HEK293 (cell line): ENCODE measurements at regions not wholly inside any gene's neighbourhood (a gene's known extent, or its start where the extent isn't known, plus 50 kb on each side); places are given as distances from the start of the nearest gene placed in this dataset.

Experiments used
- CTCF ChIA-PET: fragments of 350-600 bp; formaldehyde crosslinking; extraction: SDS; loops from one replicate; lab custom pipeline; 2021; ENCODE audit warnings: antibody characterized with exemption; lab: Yijun Ruan, JAX
- POLR2A ChIA-PET: fragments of 300-600 bp; formaldehyde crosslinking; extraction: SDS; loops from one replicate; lab custom pipeline; 2020; ENCODE audit warnings: antibody characterized with exemption, inconsistent platforms; lab: Yijun Ruan, JAX
- H3K27ac ChIP-seq: fragments of 200-500 bp; sonication (Bioruptor generic); 2 replicates; pipeline ENCODE4 v1.5.1; 2014; ENCODE audit warnings: low read depth, low read length, control low read depth, inconsistent platforms; ENCODE audit errors: extremely low read depth
- H3K36me3 ChIP-seq, 2 experiments: fragments of 200-500 bp in 1 of 2; sonication (Bioruptor generic) in 1 of 2; 1 replicate in 1 of 2; 2 replicates in 1 of 2; pipeline ENCODE4 v1.5.1; 2014 to 2017; ENCODE audit warnings: inconsistent platforms in 2 of 2, low read length in 2 of 2; ENCODE audit not compliant: control insufficient read depth in 2 of 2, insufficient read depth in 1 of 2
- H3K4me1 ChIP-seq: fragments of 200-500 bp; sonication (Bioruptor generic); 2 replicates; pipeline ENCODE4 v1.5.1; 2014; ENCODE audit warnings: mild to moderate bottlenecking, low read length, inconsistent platforms; ENCODE audit not compliant: control insufficient read depth, insufficient read depth
- H3K4me3 ChIP-seq: 2 replicates; pipeline ENCODE4 v1.5.1; 2011; ENCODE audit warnings: low read depth, mild to moderate bottlenecking, control low read depth, low read length, moderate library complexity
- H3K9me3 ChIP-seq: fragments of 200-500 bp; sonication (Bioruptor generic); 2 replicates; pipeline ENCODE4 v1.5.1; 2014; ENCODE audit warnings: low read depth, low read length, inconsistent platforms; ENCODE audit not compliant: control insufficient read depth, insufficient read depth
- CTCF ChIP-seq: fragments of 450-650 bp; formaldehyde crosslinking; IDR thresholded peaks from 2 replicates; pipeline ENCODE4 v1.5.1; 2016; ENCODE audit warnings: missing biosample characterization, missing genetic modification characterization
- GFI1B ChIP-seq: fragments of 450-650 bp; formaldehyde crosslinking; IDR thresholded peaks from 2 replicates; pipeline ENCODE4 v1.5.1; 2016; ENCODE audit warnings: missing biosample characterization, missing genetic modification characterization
- HOXA7 ChIP-seq: sonication (generic); formaldehyde crosslinking; IDR thresholded peaks from 2 replicates; pipeline ENCODE4 v1.8.1; 2022; ENCODE audit warnings: missing genetic modification reagents, borderline replicate concordance
- MYNN ChIP-seq: fragments of 450-650 bp; formaldehyde crosslinking; IDR thresholded peaks from 2 replicates; pipeline ENCODE4 v1.5.1; 2016; ENCODE audit warnings: missing biosample characterization, missing genetic modification characterization, borderline replicate concordance
- SP2 ChIP-seq: fragments of 450-650 bp; formaldehyde crosslinking; IDR thresholded peaks from 2 replicates; pipeline ENCODE4 v1.5.1; 2016; ENCODE audit warnings: missing biosample characterization, missing genetic modification characterization
- ZBTB1 ChIP-seq: fragments of 450-650 bp; formaldehyde crosslinking; IDR thresholded peaks from 2 replicates; pipeline ENCODE4 v1.5.1; 2016; ENCODE audit warnings: missing biosample characterization, missing genetic modification characterization
- ZBTB10 ChIP-seq: fragments of 450-650 bp; formaldehyde crosslinking; IDR thresholded peaks from 2 replicates; pipeline ENCODE4 v1.5.1; 2016; ENCODE audit warnings: missing biosample characterization, missing genetic modification characterization
- ZFP41 ChIP-seq: fragments of 450-650 bp; formaldehyde crosslinking; IDR thresholded peaks from 2 replicates; pipeline ENCODE4 v1.5.1; 2016; ENCODE audit warnings: missing biosample characterization, missing genetic modification characterization, borderline replicate concordance
- ZFP69B ChIP-seq: fragments of 450-650 bp; formaldehyde crosslinking; IDR thresholded peaks from 2 replicates; pipeline ENCODE4 v1.5.1; 2016; ENCODE audit warnings: missing biosample characterization, missing genetic modification characterization
- ZNF157 ChIP-seq: fragments of 450-650 bp; formaldehyde crosslinking; IDR thresholded peaks from 2 replicates; pipeline ENCODE4 v1.5.1; 2016; ENCODE audit warnings: missing biosample characterization, missing genetic modification characterization
- ZNF169 ChIP-seq: fragments of 450-650 bp; formaldehyde crosslinking; IDR thresholded peaks from 2 replicates; pipeline ENCODE4 v1.5.1; 2016; ENCODE audit warnings: missing biosample characterization, missing genetic modification characterization
- ZNF174 ChIP-seq: fragments of 450-650 bp; formaldehyde crosslinking; IDR thresholded peaks from 2 replicates; pipeline ENCODE4 v1.5.0; 2017; ENCODE audit warnings: missing biosample characterization, mild to moderate bottlenecking, missing genetic modification characterization
- ZNF221 ChIP-seq: fragments of 450-650 bp; formaldehyde crosslinking; IDR thresholded peaks from 2 replicates; pipeline ENCODE4 v1.5.1; 2017; ENCODE audit warnings: missing biosample characterization, missing genetic modification characterization, borderline replicate concordance
- ZNF239 ChIP-seq: fragments of 450-650 bp; formaldehyde crosslinking; IDR thresholded peaks from 2 replicates; pipeline ENCODE4 v1.5.1; 2016; ENCODE audit warnings: missing biosample characterization, missing genetic modification characterization
- ZNF26 ChIP-seq: fragments of 450-650 bp; formaldehyde crosslinking; IDR thresholded peaks from 2 replicates; pipeline ENCODE4 v1.5.1; 2016; ENCODE audit warnings: missing biosample characterization, missing genetic modification characterization
- ZNF274 ChIP-seq, 2 experiments: fragments of 200-500 bp in 1 of 2; fragments of 450-650 bp in 1 of 2; sonication (Bioruptor generic) in 1 of 2; formaldehyde crosslinking in 1 of 2; IDR thresholded peaks; 2 replicates each; pipeline versions ENCODE4 v1.5.1 to v1.6.1; 2014 to 2016; ENCODE audit warnings: borderline replicate concordance in 1 of 2, inconsistent platforms in 1 of 2, low read length in 1 of 2, missing biosample characterization in 1 of 2, missing genetic modification characterization in 1 of 2
- ZNF350 ChIP-seq: fragments of 450-650 bp; formaldehyde crosslinking; IDR thresholded peaks from 2 replicates; pipeline ENCODE4 v1.5.0; 2017; ENCODE audit warnings: missing biosample characterization, mild to moderate bottlenecking, missing genetic modification characterization
- ZNF423 ChIP-seq: fragments of 450-650 bp; formaldehyde crosslinking; IDR thresholded peaks from 2 replicates; pipeline ENCODE4 v1.5.1; 2016; ENCODE audit warnings: missing biosample characterization, missing genetic modification characterization
- ZNF561 ChIP-seq: fragments of 450-650 bp; IDR thresholded peaks from 2 replicates; pipeline ENCODE4 v1.5.1; 2018; ENCODE audit warnings: missing biosample characterization, missing genetic modification characterization, borderline replicate concordance
- ZNF610 ChIP-seq: fragments of 450-650 bp; formaldehyde crosslinking; IDR thresholded peaks from 2 replicates; pipeline ENCODE4 v1.5.1; 2016; ENCODE audit warnings: missing biosample characterization, missing genetic modification characterization, borderline replicate concordance
- ZNF626 ChIP-seq: fragments of 450-650 bp; sonication (Bioruptor Pico); formaldehyde crosslinking; IDR thresholded peaks from 2 replicates; pipeline ENCODE4 v1.5.1; 2018; ENCODE audit warnings: missing biosample characterization, missing genetic modification characterization, inconsistent platforms
- ZNF664 ChIP-seq: fragments of 450-650 bp; formaldehyde crosslinking; IDR thresholded peaks from 2 replicates; pipeline ENCODE4 v1.5.1; 2016; ENCODE audit warnings: missing biosample characterization, missing genetic modification characterization
- ZNF670 ChIP-seq: fragments of 450-650 bp; formaldehyde crosslinking; IDR thresholded peaks from 2 replicates; pipeline ENCODE4 v1.5.1; 2016; ENCODE audit warnings: missing biosample characterization, missing genetic modification characterization, low read depth
- ZNF692 ChIP-seq: fragments of 450-650 bp; formaldehyde crosslinking; IDR thresholded peaks from 2 replicates; pipeline ENCODE4 v1.5.1; 2016; ENCODE audit warnings: missing biosample characterization, missing genetic modification characterization
- ZNF701 ChIP-seq: fragments of 450-650 bp; formaldehyde crosslinking; IDR thresholded peaks from 2 replicates; pipeline ENCODE4 v1.5.1; 2016; ENCODE audit warnings: missing biosample characterization, missing genetic modification characterization
- ZNF768 ChIP-seq: fragments of 450-650 bp; formaldehyde crosslinking; IDR thresholded peaks from 2 replicates; pipeline ENCODE4 v1.5.1; 2018; ENCODE audit warnings: missing biosample characterization, mild to moderate bottlenecking, missing genetic modification characterization
- ZNF830 ChIP-seq: fragments of 450-650 bp; IDR thresholded peaks from 2 replicates; pipeline ENCODE4 v1.5.0; 2018; ENCODE audit warnings: missing biosample characterization, missing genetic modification characterization, low read depth, mild to moderate bottlenecking, moderate library complexity
- ZNF843 ChIP-seq: fragments of 450-650 bp; formaldehyde crosslinking; IDR thresholded peaks from 2 replicates; pipeline ENCODE4 v1.5.1; 2016; ENCODE audit warnings: missing biosample characterization, missing genetic modification characterization
- ZSCAN23 ChIP-seq: fragments of 450-650 bp; formaldehyde crosslinking; IDR thresholded peaks from 2 replicates; pipeline ENCODE4 v1.5.1; 2016; ENCODE audit warnings: missing biosample characterization, missing genetic modification characterization
- TF ChIP-seq, protein P1 (sequence below): fragments of 450-650 bp; formaldehyde crosslinking; IDR thresholded peaks from 2 replicates; pipeline ENCODE4 v1.5.1; 2016; ENCODE audit warnings: missing biosample characterization, missing genetic modification characterization

GRCh38 chr4:60194214-60194613, 1005.9 kb upstream of the ADGRL3 start:
- Histone ChIP-seq H3K9me3 (no peaks in the 10 kb centered on the region), H3K27ac (no peak overlapping the region), H3K36me3 (no peaks in the 10 kb centered on the region), H3K4me1 (no peaks in the 10 kb centered on the region), H3K4me3 (no peak overlapping the region)
- ChIA-PET CTCF (no interaction called here), POLR2A (no interaction called here)
- TF ChIP-seq ZNF610 (no peak), ZNF768 (tag by site-specific recombination) (no peak), ZNF701 (tag by site-specific recombination) (no peak), ZNF157 (tag by site-specific recombination) (no peak), ZNF239 (no peak), ZNF664 (tag by site-specific recombination) (no peak), ZNF843 (no peak), ZNF274 (IDR thresholded peaks at IDR 0.05; ENCODE audit: low read length) (no peak), ZNF274 (tag by site-specific recombination; IDR thresholded peaks at IDR 0.05; ENCODE audit: borderline replicate concordance) (no peak), ZNF26 (tag by site-specific recombination) (no peak), SP2 (tag by site-specific recombination) (no peak), MYNN (no peak), ZNF561 (tag by site-specific recombination) (no peak), ZBTB1 (no peak), ZNF350 (tag by site-specific recombination) (no peak), ZNF169 (tag by site-specific recombination) (no peak), ZFP69B (no peak), ZNF174 (tag by site-specific recombination) (no peak), CTCF (tag by site-specific recombination) (no peak), ZNF830 (tag by site-specific recombination) (no peak)

GRCh38 chr4:60195256-60195655, 1004.9 kb upstream of the ADGRL3 start:
- ChIA-PET CTCF (no interaction called here), POLR2A (no interaction called here)
- Histone ChIP-seq H3K36me3 (no peaks in the 10 kb centered on the region), H3K4me3 (no peak overlapping the region), H3K9me3 (no peaks in the 10 kb centered on the region), H3K4me1 (no peaks in the 10 kb centered on the region), H3K27ac (no peak overlapping the region)
- TF ChIP-seq ZNF670 (tag by site-specific recombination) (no peak), ZBTB10 (tag by site-specific recombination) (no peak), ZNF692 (tag by site-specific recombination) (no peak), ZSCAN23 (tag by site-specific recombination) (no peak), HOXA7 (CRISPR knock-in tag) (no peak), ZNF768 (tag by site-specific recombination) (no peak), MYNN (no peak), ZNF423 (tag by site-specific recombination) (no peak), ZFP41 (no peak), ZNF626 (tag by site-specific recombination) (no peak), GFI1B (tag by site-specific recombination) (no peak), ZNF561 (tag by site-specific recombination) (no peak), ZNF221 (tag by site-specific recombination) (no peak)
- TF ChIP-seq, protein P1, sequence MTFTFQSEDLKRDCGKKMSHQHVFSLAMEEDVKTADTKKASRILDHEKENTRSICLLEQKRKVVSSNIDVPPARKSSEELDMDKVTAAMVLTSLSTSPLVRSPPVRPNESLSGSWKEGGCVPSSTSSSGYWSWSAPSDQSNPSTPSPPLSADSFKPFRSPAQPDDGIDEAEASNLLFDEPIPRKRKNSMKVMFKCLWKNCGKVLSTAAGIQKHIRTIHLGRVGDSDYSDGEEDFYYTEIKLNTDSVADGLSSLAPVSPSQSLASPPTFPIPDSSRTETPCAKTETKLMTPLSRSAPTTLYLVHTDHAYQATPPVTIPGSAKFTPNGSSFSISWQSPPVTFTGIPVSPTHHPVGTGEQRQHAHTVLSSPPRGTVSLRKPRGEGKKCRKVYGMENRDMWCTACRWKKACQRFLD (tag by site-specific recombination) = no peak
